Skin of body (tissue), 1 donor: ENCODE measurements at regions not wholly inside any gene's neighbourhood (a gene's known extent, or its start where the extent isn't known, plus 50 kb on each side); places are given as distances from the start of the nearest gene placed in this dataset.

ENCODE experiments used
- DNase-seq: peaks from one replicate; lab custom pipeline; 2025; lab: John Stamatoyannopoulos, UW

DNA sequence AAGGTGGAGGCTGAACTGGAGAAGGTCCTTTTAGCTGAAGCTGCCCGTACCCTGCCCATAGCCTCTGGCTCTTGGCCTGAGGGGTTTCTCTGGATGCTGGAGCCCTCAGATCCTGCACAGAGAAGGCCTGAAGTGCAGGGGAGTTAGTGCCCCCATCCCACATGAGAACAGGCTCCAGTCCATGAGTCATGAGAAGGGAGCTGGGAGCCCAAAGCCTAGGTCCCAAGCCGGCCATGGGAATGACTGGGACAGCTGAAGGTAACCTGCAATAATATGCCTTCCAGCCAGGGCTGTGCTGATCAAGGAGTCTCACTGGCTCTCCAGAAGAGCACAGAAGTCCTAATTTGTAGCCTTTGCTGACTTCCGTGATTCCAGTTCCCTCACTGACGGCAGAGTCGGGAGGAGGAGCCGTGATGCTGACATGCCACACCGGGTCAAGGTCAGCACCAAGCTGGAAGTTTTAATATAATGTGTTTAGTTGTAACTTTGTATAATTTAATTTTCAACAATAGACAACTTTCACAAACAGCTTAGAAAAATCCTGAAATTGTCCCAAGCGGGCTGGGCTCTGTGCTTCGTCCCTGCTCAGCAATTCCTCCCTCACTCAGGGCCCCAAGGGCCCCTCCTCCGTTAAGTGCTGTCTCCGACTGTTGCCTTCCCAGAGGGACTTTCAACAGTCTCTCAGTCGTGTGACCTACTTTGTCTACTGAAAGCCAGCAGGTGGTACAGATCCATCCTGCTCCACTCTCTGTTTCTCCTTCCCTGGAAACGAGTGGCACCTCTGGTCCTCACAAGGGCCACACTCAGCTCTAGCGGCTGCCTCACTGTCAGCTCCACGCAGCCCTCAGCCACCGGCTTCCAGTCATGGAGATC lies 387.8 kb downstream of the GADD45G start:
- DNase-seq: no peak

DNA sequence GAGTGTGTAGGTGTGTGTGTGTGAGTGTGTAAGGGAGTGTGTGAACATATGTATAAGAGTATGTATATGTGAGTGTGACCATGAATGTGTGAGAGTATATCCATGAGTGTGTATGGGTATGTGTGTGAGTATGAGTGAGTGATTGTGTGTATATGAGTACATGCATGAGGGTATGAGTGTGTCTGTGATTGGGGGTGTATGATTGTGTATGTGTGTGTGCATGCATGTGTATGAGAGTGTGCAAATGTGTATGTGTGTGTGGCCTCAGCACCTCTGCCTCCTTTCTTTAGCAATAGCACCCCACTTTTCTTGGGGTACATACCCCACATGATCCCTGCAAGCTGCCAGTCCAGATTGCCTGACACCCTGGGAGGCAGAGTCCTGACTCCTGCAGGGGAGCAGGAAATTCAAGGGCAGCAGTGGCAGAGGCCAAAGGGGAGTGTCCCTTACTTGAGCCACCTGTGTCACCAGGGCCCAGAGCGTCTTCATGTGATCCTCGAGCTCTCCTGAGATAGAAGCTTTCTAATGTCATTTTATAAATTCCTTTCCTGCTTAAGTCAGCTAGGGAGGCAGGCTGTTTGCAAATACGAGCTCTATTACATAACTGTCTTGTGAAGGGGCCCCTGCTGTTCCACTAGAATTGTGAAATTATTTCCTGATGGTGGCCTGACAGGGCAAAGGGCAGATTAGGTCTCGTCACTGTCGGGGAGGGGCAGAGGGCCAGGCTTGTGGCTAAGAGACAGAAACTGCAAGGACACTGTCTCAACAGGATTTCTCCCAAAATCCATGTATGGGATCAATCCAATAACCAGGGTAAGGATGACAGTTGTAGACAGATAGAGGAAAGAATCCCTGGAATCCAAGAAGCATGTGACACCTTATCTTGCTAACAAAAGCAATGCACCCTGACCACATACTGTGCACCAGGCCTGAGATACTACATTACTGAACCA lies 389.1 kb downstream of the GADD45G start:
- peak; percentile 12 for DNase-seq

DNA sequence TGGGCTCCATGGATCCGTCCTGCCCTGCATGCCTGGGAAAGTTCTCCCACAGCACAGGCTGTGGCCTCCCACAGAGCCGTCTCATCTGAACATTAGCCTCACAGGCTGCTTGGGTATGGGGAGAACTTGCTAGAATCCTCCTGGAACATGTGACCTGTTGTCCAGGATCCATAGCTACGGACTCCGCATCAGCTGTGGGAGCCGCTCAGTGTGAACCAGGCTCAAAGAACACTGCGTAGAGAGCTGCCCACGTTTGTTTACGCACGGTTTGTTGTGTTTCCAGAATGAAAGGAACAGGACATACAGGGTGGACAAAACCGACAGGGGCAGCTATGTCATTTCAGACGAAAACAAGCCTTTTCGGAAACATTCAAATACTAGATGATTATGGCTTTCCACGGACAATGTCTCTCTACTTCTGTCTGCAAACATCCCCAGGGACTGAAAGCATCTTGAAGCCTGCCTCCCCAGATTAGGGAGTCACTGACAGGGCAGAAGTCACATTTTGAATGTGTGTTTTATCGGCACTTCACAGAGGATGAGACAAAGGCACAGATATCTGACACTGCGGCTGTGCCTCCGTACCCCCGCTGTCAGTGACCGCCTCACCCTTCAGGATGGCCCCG lies 390.3 kb downstream of the GADD45G start:
- DNase-seq: no peak

DNA sequence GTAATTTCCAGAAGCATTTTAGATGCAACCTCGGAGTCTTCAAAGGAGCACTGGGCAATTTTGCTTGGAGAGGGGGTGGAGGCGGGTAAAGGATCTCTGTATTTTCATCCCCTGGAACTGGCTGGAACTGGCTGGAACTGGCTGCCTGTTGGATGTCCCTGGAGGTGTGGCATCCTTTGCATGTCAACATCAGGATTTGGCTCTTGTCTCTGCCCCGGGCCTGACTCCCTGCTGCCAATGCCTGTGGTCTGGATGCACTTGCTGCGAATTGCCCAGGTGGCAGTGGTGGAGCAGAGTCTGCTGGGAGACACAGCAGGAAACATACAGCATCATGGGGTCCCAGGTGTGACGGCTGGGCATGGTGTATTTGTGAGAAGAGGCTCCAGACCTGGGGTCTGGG lies 391.3 kb downstream of the GADD45G start:
- DNase-seq: no peak

DNA sequence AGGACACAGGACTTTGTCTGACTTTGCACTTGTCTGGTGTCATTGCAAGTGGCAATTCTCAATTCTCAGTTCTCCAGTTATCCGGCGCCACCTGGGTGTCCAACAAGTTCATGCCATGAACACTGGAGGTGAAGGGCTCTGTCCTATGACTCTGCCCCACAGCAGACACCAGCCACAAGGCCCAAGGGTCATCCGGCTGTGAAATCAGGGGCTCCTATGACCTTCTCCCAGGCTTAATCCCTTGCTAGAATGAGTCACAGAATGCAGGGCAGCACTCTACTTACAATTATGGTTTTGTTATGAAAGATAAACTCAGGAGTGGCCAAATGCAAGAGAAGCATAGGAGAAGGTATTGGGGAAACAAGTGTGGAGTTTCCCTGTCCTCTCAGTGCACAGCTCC lies 392.0 kb downstream of the GADD45G start:
- DNase-seq: no peak

DNA sequence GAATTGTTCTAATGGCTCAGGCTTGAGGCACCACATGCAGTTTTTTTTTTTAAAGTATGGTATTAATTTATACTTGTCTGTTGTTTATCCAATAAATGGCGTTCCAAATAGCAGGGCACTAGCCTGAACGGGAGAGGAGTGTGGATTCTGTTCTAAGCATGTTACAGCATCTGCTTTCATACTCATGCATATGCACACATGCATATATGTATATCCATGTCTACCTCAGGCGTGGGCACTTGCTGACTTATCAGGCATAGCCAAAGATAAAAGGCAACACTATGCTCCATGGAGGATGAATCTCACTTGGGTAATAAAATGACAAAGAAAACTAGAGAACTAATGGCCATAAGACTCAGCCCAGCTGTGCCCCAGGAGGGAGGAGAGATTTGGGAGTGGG lies 393.8 kb downstream of the GADD45G start:
- DNase-seq: no peak

DNA sequence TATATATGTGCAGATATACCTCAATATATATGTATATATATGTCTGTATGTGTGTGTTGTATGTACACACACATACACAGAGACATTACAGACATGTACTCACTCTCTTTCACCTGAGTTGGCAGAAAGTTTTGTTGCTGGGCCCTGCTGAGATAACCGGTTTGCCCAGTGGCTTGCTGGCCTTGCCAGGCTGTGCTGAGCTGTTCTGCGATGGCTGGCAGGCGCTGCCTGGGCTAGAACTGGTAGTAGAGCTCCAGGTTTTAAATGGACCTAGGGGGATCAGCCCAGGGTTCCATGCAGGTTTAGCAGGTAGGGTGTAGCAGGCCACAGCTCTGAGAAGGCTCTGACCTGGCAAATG lies 394.3 kb downstream of the GADD45G start:
- DNase-seq: no peak

DNA sequence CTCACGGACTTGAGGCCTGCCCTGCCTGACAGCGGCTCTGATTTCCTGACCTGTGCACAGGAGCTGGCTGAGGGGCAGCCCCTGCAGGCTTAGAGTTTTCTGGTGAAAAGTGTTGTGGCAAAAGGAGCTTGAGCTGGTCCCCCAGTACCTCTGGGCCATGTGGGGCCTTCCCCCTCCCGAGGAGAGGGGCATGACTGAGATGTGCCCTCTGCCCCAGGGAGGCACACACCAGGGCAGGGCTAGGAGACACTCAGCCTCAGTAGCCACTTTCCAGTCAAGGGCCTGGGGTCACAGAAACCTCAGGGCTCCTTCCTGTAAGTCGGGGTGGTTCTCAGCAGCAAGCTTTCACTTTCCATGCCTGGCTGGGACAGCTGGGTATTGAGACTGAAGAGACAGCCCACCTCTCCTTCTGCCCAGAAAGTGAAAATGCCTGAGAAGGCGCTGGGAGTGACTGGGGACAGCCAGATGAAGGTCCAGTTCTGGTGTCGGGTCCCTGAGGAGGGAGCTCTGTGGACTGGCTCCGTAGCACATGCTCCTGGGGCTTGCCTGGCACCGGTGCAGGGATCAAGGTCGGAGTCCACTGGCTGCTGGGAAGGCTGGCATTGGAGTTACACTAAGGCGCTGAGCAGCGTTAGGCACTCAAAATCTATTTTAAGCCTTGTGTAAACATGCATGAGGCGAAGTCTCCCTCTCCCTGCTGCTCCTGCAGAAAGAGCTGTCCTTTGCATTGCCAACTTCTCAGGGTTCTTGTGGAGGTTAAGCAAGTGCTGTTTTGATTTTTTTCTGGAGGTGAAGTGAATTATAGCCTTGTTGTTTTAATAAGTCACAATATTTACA lies 394.9 kb downstream of the GADD45G start:
- DNase-seq: peak; percentile 35

DNA sequence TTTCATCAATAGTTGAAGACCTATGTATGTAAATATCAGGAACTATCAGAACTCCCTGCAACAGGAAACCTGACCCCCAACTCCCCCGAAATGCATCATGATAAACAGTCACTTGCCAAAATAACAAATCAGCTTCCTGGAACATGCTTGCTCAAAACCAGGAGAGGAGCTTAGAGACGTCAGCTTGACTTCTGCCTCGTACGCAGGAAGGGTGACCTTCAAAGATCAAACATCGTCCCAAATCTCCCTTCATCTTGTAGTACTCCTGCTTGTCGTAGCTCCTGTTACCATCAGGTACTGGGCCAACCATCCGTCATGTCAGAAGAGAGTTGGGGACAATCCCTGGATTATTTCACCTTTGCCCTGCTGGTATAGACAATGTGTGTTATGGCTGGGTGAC lies 396.1 kb downstream of the GADD45G start:
- DNase-seq: no peak

DNA sequence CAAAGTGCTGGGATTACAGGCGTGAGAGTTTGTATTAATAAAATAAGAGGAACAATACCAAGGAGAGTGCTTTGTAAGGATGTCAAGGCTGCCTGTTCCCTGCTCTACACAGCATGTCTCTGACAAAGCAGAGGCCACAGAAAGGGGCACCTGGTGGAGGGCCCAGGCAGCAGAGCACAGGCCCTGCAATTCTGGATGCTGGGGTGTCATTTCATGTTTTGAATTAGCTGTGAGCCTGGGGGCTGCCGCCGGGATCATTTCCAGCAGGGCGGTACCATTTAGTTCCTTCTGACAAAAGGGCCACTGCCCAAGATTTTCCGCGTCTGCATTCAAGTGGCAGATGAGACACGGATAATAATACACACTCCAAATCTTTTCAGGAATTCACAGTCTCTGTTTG lies 396.9 kb downstream of the GADD45G start:
- no peak for DNase-seq

DNA sequence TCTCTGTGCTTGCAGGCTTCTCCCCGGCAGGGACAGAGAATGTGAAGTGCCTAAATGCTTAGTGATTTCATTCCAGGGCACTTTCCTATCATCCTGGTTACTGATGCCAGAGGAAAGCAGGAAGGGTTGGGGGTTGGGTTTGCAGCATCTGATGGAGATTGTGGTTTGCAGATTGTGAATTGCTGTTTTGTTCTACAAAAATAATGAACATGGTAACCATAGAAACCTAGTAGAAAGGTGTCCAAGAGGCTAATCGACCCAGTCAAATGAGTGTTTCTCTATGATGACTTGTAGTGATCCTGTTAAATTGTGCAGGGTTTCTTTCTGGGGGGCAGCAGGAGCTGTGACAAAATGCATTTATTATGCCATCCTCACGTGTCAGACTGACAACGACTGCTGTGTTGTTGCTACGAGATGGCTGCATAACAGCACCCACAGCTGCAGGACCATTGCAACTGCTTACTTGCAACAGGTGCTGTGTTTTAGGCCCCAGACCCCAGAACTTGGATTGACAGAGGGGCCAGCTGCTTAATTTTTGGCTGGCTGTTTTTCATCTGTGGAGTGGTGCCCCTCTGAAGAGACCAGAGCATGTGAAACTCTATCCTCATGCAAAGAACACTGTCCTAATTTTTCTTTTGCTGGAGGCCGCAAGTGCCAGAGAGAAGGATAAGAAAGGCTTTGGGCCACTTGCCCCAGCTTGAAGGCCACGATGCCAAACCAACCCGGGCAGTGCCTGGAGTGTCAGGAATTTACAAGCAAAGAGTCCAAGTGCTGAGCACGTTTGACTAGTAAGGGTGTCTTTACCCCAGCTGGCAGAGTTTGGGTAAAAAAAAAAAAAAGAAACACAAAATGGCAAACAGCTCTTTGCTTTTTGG lies 397.8 kb downstream of the GADD45G start:
- no peak for DNase-seq

DNA sequence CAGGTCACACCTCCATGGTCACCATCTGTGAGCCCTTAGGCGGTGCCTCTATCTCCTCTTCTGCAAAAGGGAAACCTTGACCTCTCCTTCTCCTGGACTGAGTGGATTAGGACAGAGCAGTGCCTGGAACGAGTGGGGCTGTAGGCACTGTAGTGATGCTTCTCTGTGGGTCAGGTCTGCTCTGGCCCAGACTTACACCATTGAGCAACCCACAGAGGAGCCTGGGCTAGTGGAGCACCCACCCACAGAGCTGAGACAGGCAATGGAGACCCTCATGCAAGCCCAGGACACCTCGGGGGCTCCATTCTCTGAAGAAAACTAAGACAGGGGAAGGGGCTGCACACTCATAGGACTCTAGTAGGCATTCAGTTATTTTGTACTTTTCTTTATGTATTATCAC lies 400.6 kb downstream of the GADD45G start:
- DNase-seq: no peak

DNA sequence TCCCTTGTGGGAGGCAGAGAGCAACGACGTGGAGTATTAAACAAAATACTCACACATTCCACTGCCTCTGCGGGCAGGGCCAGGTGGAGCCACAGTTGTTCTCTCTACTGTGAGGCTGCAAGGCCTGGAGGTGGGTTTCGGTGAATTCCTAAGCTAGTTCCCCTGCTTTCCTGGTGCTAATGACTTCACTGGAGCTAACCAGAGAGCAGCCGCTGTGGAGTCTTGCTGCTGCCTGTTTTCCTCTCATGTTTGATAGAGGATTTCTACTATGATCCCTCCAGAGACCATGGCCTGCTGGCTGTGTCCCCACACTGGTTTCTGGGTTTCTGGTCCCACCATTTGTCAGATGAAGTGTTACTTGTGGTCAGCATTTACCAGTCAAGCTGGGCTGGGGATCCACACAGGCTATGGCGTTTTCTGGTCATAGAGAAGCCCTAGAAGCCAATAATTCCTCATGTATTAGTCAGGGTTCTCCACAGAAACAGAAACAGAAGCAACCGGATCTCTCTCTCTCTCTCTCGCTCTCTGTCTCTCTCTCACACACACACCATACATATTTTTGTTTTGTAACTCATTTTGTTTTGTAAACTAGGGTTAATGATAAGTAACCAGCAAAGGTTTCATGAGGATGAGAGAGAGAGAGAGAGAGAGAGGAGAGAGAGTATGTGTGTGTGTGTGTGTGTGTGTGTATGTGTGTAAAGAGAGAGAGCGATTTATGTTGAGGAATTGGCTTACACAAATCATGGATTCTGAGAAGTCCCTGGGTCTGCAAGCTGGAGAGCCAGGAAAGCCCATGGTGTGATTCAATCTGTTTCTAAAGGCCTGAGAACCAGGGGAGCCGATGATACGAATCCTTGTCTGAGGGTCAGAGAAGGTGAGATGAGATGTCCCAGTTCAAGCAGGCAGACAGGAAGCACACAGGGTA lies 403.0 kb downstream of the GADD45G start:
- no peak for DNase-seq

DNA sequence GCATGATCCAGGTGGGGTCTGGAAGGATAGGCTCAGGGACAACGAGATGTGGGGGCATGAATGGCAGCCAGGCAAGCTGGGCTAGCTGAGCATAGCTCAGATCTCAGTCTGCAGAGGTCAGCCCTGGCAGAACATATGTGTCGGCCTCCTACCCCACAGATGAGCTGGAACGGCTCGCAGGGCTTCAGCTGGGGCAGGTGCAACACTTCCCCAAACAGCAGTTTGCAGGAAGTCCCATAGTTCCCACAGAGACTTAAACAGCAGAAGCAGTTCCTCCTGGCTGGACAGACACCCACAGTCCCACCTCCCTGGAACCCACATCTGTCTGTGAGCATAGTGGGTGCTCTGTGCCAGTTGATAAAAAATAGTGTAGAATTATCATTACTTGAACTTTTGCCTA lies 404.6 kb downstream of the GADD45G start:
- no peak for DNase-seq

DNA sequence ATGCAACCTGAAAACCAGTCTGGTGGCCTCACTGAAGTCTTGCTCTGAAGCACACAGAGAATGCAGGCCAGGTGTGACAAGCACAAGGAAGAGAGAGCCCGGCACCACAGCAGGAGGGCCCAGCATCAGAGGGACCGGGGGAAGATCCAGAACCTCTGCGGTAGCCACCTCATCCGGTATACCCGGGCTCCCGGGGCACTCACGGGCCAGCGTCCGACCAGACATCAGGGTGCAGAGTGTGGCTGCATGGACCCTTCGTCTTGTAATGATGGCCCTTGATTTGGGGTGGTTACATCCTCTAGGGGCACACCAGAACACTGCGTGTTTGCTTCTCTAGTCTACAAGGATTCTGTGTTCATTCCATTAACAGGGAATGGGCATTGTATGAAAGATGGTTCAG lies 406.0 kb downstream of the GADD45G start:
- no peak for DNase-seq

DNA sequence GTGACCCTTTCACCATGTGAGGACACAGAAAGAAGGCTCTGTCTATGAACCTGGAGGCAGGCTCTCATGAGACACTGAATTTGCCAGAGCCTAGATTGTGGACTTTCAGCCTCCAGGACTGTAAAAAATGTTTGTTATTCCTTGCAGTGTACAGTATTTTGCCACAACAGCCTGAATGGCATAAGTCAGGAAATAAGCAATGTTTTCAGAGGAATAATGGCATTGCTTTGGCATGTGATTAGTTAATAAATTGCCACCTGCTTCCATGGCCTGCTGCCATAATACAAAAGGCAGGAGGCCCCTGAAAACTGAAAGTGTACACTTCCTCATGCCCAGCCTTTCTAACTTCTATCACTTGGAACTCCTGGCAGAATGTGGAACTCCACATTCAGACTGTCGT lies 408.1 kb downstream of the GADD45G start:
- no peak for DNase-seq

DNA sequence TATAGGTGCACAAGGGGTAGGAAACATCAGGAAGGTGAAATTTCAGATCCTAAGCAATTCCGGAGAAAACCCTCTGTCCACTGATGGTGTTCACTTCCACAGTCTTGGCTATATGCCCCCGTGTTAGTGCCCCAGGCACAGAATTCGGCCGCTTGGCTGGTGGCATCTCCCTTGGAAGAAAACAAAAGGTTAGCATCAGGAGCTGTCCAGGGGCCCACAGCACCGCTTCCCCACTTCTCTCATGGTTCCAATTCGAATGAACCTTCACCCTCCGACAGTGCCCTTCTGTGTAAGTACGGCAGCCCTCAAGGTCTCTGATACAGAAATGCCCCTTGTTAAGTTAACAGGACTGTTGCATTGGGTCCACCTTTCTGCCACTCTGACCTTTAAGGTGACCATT lies 409.0 kb downstream of the GADD45G start:
- no peak for DNase-seq

DNA sequence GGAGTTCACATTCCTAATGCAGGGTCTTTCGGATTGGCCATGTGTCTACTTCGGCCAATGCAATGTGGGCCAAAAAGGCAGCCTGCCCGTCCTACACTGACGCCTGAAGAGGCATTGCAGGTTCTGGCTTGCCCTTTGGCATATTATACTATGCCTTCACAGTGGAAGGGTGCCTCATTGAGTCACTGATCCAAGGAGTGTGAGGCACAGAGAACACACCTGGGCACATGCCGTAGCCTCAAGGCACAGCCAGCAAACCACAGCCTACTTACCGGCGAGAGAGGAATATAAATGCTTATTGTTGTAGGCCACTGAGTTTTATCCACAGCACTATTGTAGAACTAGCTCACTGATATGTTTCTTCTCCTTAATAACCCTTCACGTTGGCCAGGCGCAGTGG lies 409.6 kb downstream of the GADD45G start:
- DNase-seq: no peak

DNA sequence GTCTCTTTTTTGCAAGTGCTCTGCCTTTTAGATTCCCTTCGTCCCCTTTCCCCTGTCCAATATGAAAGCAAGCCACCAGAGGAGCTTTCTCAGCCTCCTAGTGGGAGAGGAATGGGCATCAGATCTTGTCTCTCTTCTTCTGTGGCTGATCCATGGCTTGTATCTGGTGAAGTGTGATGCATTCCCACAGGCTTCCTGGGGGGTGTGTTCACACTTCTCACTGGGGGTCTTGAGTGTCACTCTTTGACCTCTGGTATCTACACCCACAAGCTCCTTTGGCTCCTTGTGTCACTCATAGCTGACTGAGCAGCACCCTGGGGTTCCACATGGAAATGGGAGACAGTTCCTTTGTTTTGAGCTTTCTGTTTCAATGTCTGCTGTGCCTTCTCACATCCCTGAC lies 411.5 kb downstream of the GADD45G start:
- DNase-seq: no peak
